ENCODE measurements at regions not wholly inside any gene's neighbourhood (a gene's known extent, or its start where the extent isn't known, plus 50 kb on each side); places are given as distances from the start of the nearest gene placed in this dataset.

- TF ChIP-seq, protein P1, sequence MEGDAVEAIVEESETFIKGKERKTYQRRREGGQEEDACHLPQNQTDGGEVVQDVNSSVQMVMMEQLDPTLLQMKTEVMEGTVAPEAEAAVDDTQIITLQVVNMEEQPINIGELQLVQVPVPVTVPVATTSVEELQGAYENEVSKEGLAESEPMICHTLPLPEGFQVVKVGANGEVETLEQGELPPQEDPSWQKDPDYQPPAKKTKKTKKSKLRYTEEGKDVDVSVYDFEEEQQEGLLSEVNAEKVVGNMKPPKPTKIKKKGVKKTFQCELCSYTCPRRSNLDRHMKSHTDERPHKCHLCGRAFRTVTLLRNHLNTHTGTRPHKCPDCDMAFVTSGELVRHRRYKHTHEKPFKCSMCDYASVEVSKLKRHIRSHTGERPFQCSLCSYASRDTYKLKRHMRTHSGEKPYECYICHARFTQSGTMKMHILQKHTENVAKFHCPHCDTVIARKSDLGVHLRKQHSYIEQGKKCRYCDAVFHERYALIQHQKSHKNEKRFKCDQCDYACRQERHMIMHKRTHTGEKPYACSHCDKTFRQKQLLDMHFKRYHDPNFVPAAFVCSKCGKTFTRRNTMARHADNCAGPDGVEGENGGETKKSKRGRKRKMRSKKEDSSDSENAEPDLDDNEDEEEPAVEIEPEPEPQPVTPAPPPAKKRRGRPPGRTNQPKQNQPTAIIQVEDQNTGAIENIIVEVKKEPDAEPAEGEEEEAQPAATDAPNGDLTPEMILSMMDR (IDR thresholded peaks at IDR 0.05): no peak
- no peak for TF ChIP-seq POLR2A (IDR thresholded peaks at IDR 0.05)
Measured at GRCh38 chr13:47474839-47475238, 526.2 kb downstream of the SUCLA2 start.
